H1 (cell line): ENCODE measurements at regions not wholly inside any gene's neighbourhood (a gene's known extent, or its start where the extent isn't known, plus 50 kb on each side); places are given as distances from the start of the nearest gene placed in this dataset.

Source experiments
- CTCF ChIA-PET: fragments of 300-600 bp; sonication (Branson Sonifier 250); formaldehyde crosslinking; loops from one replicate; lab custom pipeline; 2021; ENCODE audit not compliant: partially characterized antibody; lab: Charles Lee
- POLR2A ChIA-PET: fragments of 300-600 bp; sonication (Branson Sonifier 250); formaldehyde crosslinking; loops from one replicate; lab custom pipeline; 2021; ENCODE audit warnings: inconsistent platforms; ENCODE audit not compliant: partially characterized antibody; lab: Charles Lee
- DNase-seq, 2 experiments: peaks; one replicate each; pipeline versions ENCODE4 v3.0.0 to v3.0.0-alpha.2; 2010 to 2022; ENCODE audit warnings: low spot score in 2 of 2, low read depth in 1 of 2, mixed read lengths in 1 of 2
- FAIRE-seq: peaks from 2 replicates; lab custom pipeline; 2011; peaks lifted over from hg19 to GRCh38; lab: Jason Lieb, UNC
- H2AFZ ChIP-seq: 2 replicates; pipeline ENCODE4 v1.8.1; 2012; ENCODE audit warnings: low read length, inconsistent platforms
- H2AK5ac ChIP-seq: 2 replicates; pipeline ENCODE4 v1.6.1; 2013; ENCODE audit warnings: low read depth, low read length
- H2BK120ac ChIP-seq: replicated peaks from 2 replicates; pipeline ENCODE3; 2013; ENCODE audit warnings: low read depth, low read length, inconsistent platforms
- H2BK12ac ChIP-seq: 2 replicates; pipeline ENCODE4 v1.6.1; 2013; ENCODE audit warnings: low read depth, low read length
- H2BK15ac ChIP-seq: 2 replicates; pipeline ENCODE4 v1.6.1; 2013; ENCODE audit warnings: low read length
- H2BK20ac ChIP-seq: 2 replicates; pipeline ENCODE4 v1.6.1; 2013; ENCODE audit warnings: low read length
- H2BK5ac ChIP-seq: 2 replicates; pipeline ENCODE4 v1.6.1; 2013; ENCODE audit warnings: low read depth, low read length
- H3K14ac ChIP-seq: 2 replicates; pipeline ENCODE4 v1.6.1; 2013; ENCODE audit warnings: inconsistent platforms; ENCODE audit not compliant: insufficient read length
- H3K18ac ChIP-seq: 2 replicates; pipeline ENCODE4 v1.6.1; 2013; ENCODE audit warnings: low read length; ENCODE audit errors: extremely low read depth
- H3K23ac ChIP-seq: 2 replicates; pipeline ENCODE4 v1.6.1; 2013; ENCODE audit warnings: inconsistent platforms; ENCODE audit not compliant: insufficient read length
- H3K23me2 ChIP-seq: 2 replicates; pipeline ENCODE4 v1.6.1; 2013; ENCODE audit warnings: low read depth, low read length
- H3K27ac ChIP-seq: 2 replicates; pipeline ENCODE4 v1.6.1; 2011; ENCODE audit warnings: low read depth, low read length, inconsistent platforms
- H3K27me3 ChIP-seq, 4 experiments: replicated peaks in 1 of 4; 1 replicate in 1 of 4; 2 replicates in 3 of 4; pipeline versions ENCODE4 v1.6.1 to v1.8.1; 2011 to 2013; ENCODE audit warnings: low read length in 3 of 4, mild to moderate bottlenecking in 3 of 4, inconsistent platforms in 2 of 4, mixed read lengths in 2 of 4, moderate library complexity in 1 of 4; ENCODE audit not compliant: control insufficient read depth in 3 of 4, insufficient read depth in 3 of 4; ENCODE audit errors: extremely low read depth in 1 of 4
- H3K36me3 ChIP-seq, 4 experiments: 2 replicates each; pipeline versions ENCODE4 v1.6.1 to v1.8.1; 2011 to 2013; ENCODE audit warnings: mild to moderate bottlenecking in 4 of 4, low read length in 3 of 4, moderate library complexity in 2 of 4, control low read depth in 1 of 4, inconsistent platforms in 1 of 4; ENCODE audit not compliant: insufficient read depth in 4 of 4, control insufficient read depth in 2 of 4
- H3K4ac ChIP-seq: replicated peaks from 2 replicates; pipeline ENCODE3; 2013; ENCODE audit warnings: low read length, low read depth, mixed read lengths, inconsistent platforms; ENCODE audit not compliant: insufficient read length
- H3K4me1 ChIP-seq, 4 experiments: replicated peaks in 1 of 4; 1 replicate in 1 of 4; 2 replicates in 3 of 4; pipeline versions ENCODE4 v1.6.1 to v1.8.1; 2011 to 2013; ENCODE audit warnings: low read length in 3 of 4, inconsistent platforms in 2 of 4, mixed read lengths in 1 of 4; ENCODE audit not compliant: insufficient read depth in 4 of 4, control insufficient read depth in 3 of 4
- H3K4me2 ChIP-seq, 2 experiments: 2 replicates each; pipeline versions ENCODE4 v1.6.1 to v1.8.1; 2011 to 2013; ENCODE audit warnings: low read depth in 2 of 2, low read length in 2 of 2, control low read depth in 1 of 2, inconsistent platforms in 1 of 2, mild to moderate bottlenecking in 1 of 2; ENCODE audit not compliant: insufficient read depth in 1 of 2
- H3K4me3 ChIP-seq, 4 experiments: fragments of 200-600, 300-600 bp in 1 of 4; sonication (generic), shearing (Covaris generic), sonication (Bioruptor Twin) in 1 of 4; 2 replicates each; pipeline versions ENCODE4 v1.5.1 to v1.8.1; 2011 to 2016; ENCODE audit warnings: low read length in 4 of 4, low read depth in 3 of 4, control low read depth in 2 of 4, inconsistent platforms in 2 of 4, mild to moderate bottlenecking in 2 of 4, mixed read lengths in 1 of 4, moderate library complexity in 1 of 4; ENCODE audit not compliant: insufficient read depth in 2 of 4; ENCODE audit errors: extremely low read depth in 1 of 4
- H3K56ac ChIP-seq: replicated peaks from 2 replicates; pipeline ENCODE3; 2013; ENCODE audit warnings: low read depth, mild to moderate bottlenecking, mixed read lengths, low read length, inconsistent platforms; ENCODE audit not compliant: insufficient read length
- H3K79me1 ChIP-seq: 2 replicates; pipeline ENCODE4 v1.6.1; 2013; ENCODE audit warnings: low read depth, low read length, control low read depth
- H3K79me2 ChIP-seq, 2 experiments: 2 replicates each; pipeline versions ENCODE4 v1.6.1 to v1.8.1; 2012 to 2013; ENCODE audit warnings: low read length in 2 of 2, mild to moderate bottlenecking in 2 of 2, inconsistent platforms in 1 of 2; ENCODE audit not compliant: insufficient read depth in 2 of 2, control insufficient read depth in 1 of 2
- H3K9ac ChIP-seq, 4 experiments: replicated peaks in 1 of 4; 1 replicate in 1 of 4; 2 replicates in 3 of 4; pipeline versions ENCODE4 v1.6.1 to v1.8.1; 2011 to 2013; ENCODE audit warnings: low read depth in 3 of 4, low read length in 3 of 4, control low read depth in 2 of 4, mild to moderate bottlenecking in 2 of 4, moderate library complexity in 2 of 4, inconsistent platforms in 1 of 4; ENCODE audit errors: extremely low read depth in 1 of 4
- H3K9me3 ChIP-seq, 2 experiments: 2 replicates each; pipeline versions ENCODE4 v1.6.1 to v1.8.1; 2012 to 2013; ENCODE audit warnings: mild to moderate bottlenecking in 2 of 2, moderate library complexity in 2 of 2, control low read depth in 1 of 2, inconsistent platforms in 1 of 2, low read depth in 1 of 2, low read length in 1 of 2, mixed read lengths in 1 of 2; ENCODE audit not compliant: insufficient read depth in 2 of 2
- H4K20me1 ChIP-seq, 2 experiments: replicated peaks in 1 of 2; 2 replicates each; pipeline versions ENCODE3 to v1.8.1; 2011 to 2013; ENCODE audit warnings: inconsistent platforms in 2 of 2, low read length in 2 of 2, mild to moderate bottlenecking in 1 of 2; ENCODE audit not compliant: insufficient read depth in 2 of 2, control insufficient read depth in 1 of 2
- H4K5ac ChIP-seq: 2 replicates; pipeline ENCODE4 v1.6.1; 2013; ENCODE audit warnings: low read length, low read depth, mixed read lengths, inconsistent platforms; ENCODE audit not compliant: insufficient read length
- H4K8ac ChIP-seq: 2 replicates; pipeline ENCODE4 v1.8.0; 2013; ENCODE audit warnings: mild to moderate bottlenecking, moderate library complexity, low read length, inconsistent platforms; ENCODE audit not compliant: insufficient read depth; ENCODE audit errors: extremely low read depth
- H4K91ac ChIP-seq: replicated peaks from 2 replicates; pipeline ENCODE3; 2013; ENCODE audit warnings: low read length, mixed read lengths, inconsistent platforms; ENCODE audit not compliant: insufficient read length
- BCL11A ChIP-seq, 2 experiments: IDR thresholded peaks; one replicate each; pipeline ENCODE4 v1.6.1; 2011; ENCODE audit warnings: low read depth in 2 of 2, low read length in 2 of 2, mild to moderate bottlenecking in 2 of 2
- GTF2F1 ChIP-seq: IDR thresholded peaks from 2 replicates; pipeline ENCODE4 v1.6.1; 2012; ENCODE audit warnings: low read depth, low read length, improper control_type of control experiment, borderline replicate concordance
- JUND ChIP-seq: IDR thresholded peaks from 2 replicates; pipeline ENCODE4 v1.6.1; 2011; ENCODE audit warnings: mild to moderate bottlenecking, improper control_type of control experiment, low read length
- KDM5A ChIP-seq: fragments of 200-600 bp; IDR thresholded peaks from 2 replicates; pipeline ENCODE4 v1.7.1; 2012; ENCODE audit warnings: mild to moderate bottlenecking, low read length, inconsistent platforms, mixed read lengths
- PHF8 ChIP-seq: fragments of 200-600 bp; sonication (generic); conservative IDR thresholded peaks from 2 replicates; pipeline ENCODE4 v1.7.1; 2012; ENCODE audit warnings: low read depth, mild to moderate bottlenecking, inconsistent platforms, low read length, moderate library complexity
- RBBP5 ChIP-seq: IDR thresholded peaks from 2 replicates; pipeline ENCODE4 v1.7.1; 2012; ENCODE audit warnings: low read depth, mild to moderate bottlenecking, inconsistent platforms, low read length, moderate library complexity, borderline replicate concordance
- RFX5 ChIP-seq: IDR thresholded peaks from 2 replicates; pipeline ENCODE4 v1.6.1; 2011; ENCODE audit warnings: low read depth, low read length, improper control_type of control experiment, borderline replicate concordance
- SIRT6 ChIP-seq: IDR thresholded peaks from one replicate; pipeline ENCODE4 v1.7.1; 2012; ENCODE audit warnings: low read length, inconsistent platforms
- TEAD4 ChIP-seq: IDR thresholded peaks from 2 replicates; pipeline ENCODE4 v1.6.1; 2012; ENCODE audit warnings: low read depth, low read length, inconsistent platforms, mixed read lengths
- USF2 ChIP-seq: IDR thresholded peaks from 2 replicates; pipeline ENCODE4 v1.6.1; 2011; ENCODE audit warnings: low read length, improper control_type of control experiment
- WGBS, 2 experiments: shearing (Covaris generic) in 1 of 2; methylation state at CpG; one replicate each; pipeline versions ENCODE4 v1.1.6 to v1.1.7; 2013 to 2015; ENCODE audit warnings: low lambda C conversion rate in 2 of 2, mixed read lengths in 2 of 2, inconsistent platforms in 1 of 2, low coverage in 1 of 2, missing lambda C conversion rate in 1 of 2; ENCODE audit not compliant: insufficient replicate concordance in 2 of 2, insufficient coverage in 1 of 2, insufficient read length in 1 of 2; ENCODE audit errors: extremely low coverage in 1 of 2, missing lambda C conversion rate in 1 of 2; 5-methylcytosine and 5-hydroxymethylcytosine counted together
- TF ChIP-seq, protein P1 (sequence below), 3 experiments: IDR thresholded peaks; 1 replicate in 2 of 3; 2 replicates in 1 of 3; pipeline versions ENCODE4 v1.5.1 to v1.6.1; 2011; ENCODE audit warnings: low read length in 3 of 3, mild to moderate bottlenecking in 3 of 3, inconsistent platforms in 2 of 3, low read depth in 1 of 3, moderate library complexity in 1 of 3; ENCODE audit not compliant: insufficient read depth in 1 of 3; ENCODE audit errors: control extremely low read depth in 1 of 3

- 88% methylated on average over 4 of the region's 4 CpGs; no CpG with 5 or more reads in 1 of the 2 experiments for WGBS, 2 experiments
- Histone ChIP-seq H2AK5ac (peak overlapping the region; percentile 46; the same call in 1 of the 2 replicates), H3K27ac (no peak overlapping the region), H3K23me2 (no peaks in the 10 kb centered on the region), H3K9ac (no peak overlapping the region; a peak in 1 of 7 replicates), H4K91ac (no peak overlapping the region), H2BK5ac (no peak overlapping the region), H2AFZ (no peak overlapping the region), H2BK120ac (peak overlapping the region; percentile 84), H3K4me2 (no peak overlapping the region), H3K9me3 (no peaks in the 10 kb centered on the region), H2BK15ac (no peak overlapping the region), H3K23ac (no peak overlapping the region), H3K18ac (no peak overlapping the region), H3K4ac (peak overlapping the region; percentile 1), H3K4me1 (peaks cover 0 to 6% (median 3%) of the 10 kb centered on the region in 4 experiments; a peak in 2 of 7 replicates), H4K8ac (no peak overlapping the region), H2BK12ac (0 out of 2 replicates have a peak overlapping the region, but pooled peaks have one; percentile 3), H3K79me1 (no peaks in the 10 kb centered on the region), H3K36me3 (no peaks in the 10 kb centered on the region), H3K27me3 (peaks cover 0 to 1% (median 0%) of the 10 kb centered on the region in 4 experiments; a peak in 1 of 7 replicates), H4K5ac (no peak overlapping the region), H3K4me3 (no peak overlapping the region), H3K56ac (no peak overlapping the region), H4K20me1 (no peaks in the 10 kb centered on the region), H2BK20ac (no peak overlapping the region), H3K14ac (no peak overlapping the region), H3K79me2 (no peaks in the 10 kb centered on the region)
- ChIA-PET POLR2A (no interaction called here), CTCF (no interaction called here)
- no peak for DNase-seq
- FAIRE-seq: no peak
- TF ChIP-seq JUND (no peak), TEAD4 (no peak), PHF8 (no peak), USF2 (no peak), KDM5A (no peak), GTF2F1 (no peak), SIRT6 (no peak), RBBP5 (no peak), RFX5 (no peak), BCL11A (IDR thresholded peaks at IDR 0.05; ENCODE audit: low read depth in 2 of 2, low read length in 2 of 2) (no peak)
- TF ChIP-seq, protein P1, sequence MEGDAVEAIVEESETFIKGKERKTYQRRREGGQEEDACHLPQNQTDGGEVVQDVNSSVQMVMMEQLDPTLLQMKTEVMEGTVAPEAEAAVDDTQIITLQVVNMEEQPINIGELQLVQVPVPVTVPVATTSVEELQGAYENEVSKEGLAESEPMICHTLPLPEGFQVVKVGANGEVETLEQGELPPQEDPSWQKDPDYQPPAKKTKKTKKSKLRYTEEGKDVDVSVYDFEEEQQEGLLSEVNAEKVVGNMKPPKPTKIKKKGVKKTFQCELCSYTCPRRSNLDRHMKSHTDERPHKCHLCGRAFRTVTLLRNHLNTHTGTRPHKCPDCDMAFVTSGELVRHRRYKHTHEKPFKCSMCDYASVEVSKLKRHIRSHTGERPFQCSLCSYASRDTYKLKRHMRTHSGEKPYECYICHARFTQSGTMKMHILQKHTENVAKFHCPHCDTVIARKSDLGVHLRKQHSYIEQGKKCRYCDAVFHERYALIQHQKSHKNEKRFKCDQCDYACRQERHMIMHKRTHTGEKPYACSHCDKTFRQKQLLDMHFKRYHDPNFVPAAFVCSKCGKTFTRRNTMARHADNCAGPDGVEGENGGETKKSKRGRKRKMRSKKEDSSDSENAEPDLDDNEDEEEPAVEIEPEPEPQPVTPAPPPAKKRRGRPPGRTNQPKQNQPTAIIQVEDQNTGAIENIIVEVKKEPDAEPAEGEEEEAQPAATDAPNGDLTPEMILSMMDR (IDR thresholded peaks at IDR 0.05; ENCODE audit: control extremely low read depth in 1 of 3, insufficient read depth in 1 of 3, low read depth in 1 of 3, low read length in 3 of 3): no peak
Observed at GRCh38 chr12:24244231-24244630, 294.8 kb upstream of the SOX5 start.
